CD4-positive, alpha-beta T cell treated with Interferon alpha-2 for 1 hour (primary cell): ENCODE measurements at regions not wholly inside any gene's neighbourhood (a gene's known extent, or its start where the extent isn't known, plus 50 kb on each side); places are given as distances from the start of the nearest gene placed in this dataset.

Experiments
- DNase-seq, 2 donors: peaks; one replicate each; pipeline ENCODE4 v3.0.0-alpha.2; 2020 to 2022

- DNase-seq = no peak
Observed at GRCh38 chr12:124726596-124727263, 136.9 kb downstream of the SCARB1 start.

- no peak for DNase-seq
Observed at GRCh38 chr12:124725597-124726237, 137.9 kb downstream of the SCARB1 start.

GRCh38 chr12:124725099-124725498 lies 138.6 kb downstream of the SCARB1 start:
- no peak for DNase-seq

- DNase-seq = no peak
Observed at GRCh38 chr12:124722878-124723277, 140.8 kb downstream of the SCARB1 start.

- DNase-seq = no peak
Observed at GRCh38 chr12:124721501-124722162, 142.0 kb downstream of the SCARB1 start.

GRCh38 chr12:124720681-124721500 lies 142.8 kb downstream of the SCARB1 start:
- DNase-seq = peak in 1 of 2 donors; percentile 45

GRCh38 chr12:124720004-124720680 lies 143.5 kb downstream of the SCARB1 start:
- DNase-seq = no peak

GRCh38 chr12:124719231-124719630 lies 144.4 kb downstream of the SCARB1 start:
- no peak for DNase-seq

GRCh38 chr12:124718458-124718857 lies 145.2 kb downstream of the SCARB1 start:
- no peak for DNase-seq

GRCh38 chr12:124718036-124718435 lies 145.6 kb downstream of the SCARB1 start:
- DNase-seq = no peak

GRCh38 chr12:124717318-124717717 lies 146.3 kb downstream of the SCARB1 start:
- DNase-seq = no peak

GRCh38 chr12:124716208-124717130 lies 147.2 kb downstream of the SCARB1 start:
- no peak for DNase-seq

- DNase-seq = no peak
Observed at GRCh38 chr12:124715121-124715990, 147.9 kb upstream of the NCOR2 start.

- DNase-seq = peak; percentile 62 to 73
Observed at GRCh38 chr12:124713436-124714082, 146.1 kb upstream of the NCOR2 start.

- peak; percentile 31 to 79 for DNase-seq
Observed at GRCh38 chr12:124713041-124713435, 145.6 kb upstream of the NCOR2 start.

GRCh38 chr12:124711344-124711743 lies 143.9 kb upstream of the NCOR2 start:
- DNase-seq = no peak

GRCh38 chr12:124709722-124710687 lies 142.6 kb upstream of the NCOR2 start:
- no peak for DNase-seq

- DNase-seq = no peak
Observed at GRCh38 chr12:124707316-124707715, 139.9 kb upstream of the NCOR2 start.

GRCh38 chr12:124706363-124706762 lies 139.0 kb upstream of the NCOR2 start:
- DNase-seq = no peak
